HG03575 (cell line): ENCODE measurements at regions not wholly inside any gene's neighbourhood (a gene's known extent, or its start where the extent isn't known, plus 50 kb on each side); places are given as distances from the start of the nearest gene placed in this dataset.
"Not testable (repeated sequence)": the region's sequence is repeated elsewhere in the genome, so short reads cannot be mapped to it uniquely, and the experiment has no call there.

Experiments
- ATAC-seq: cut with Tn5 transposase; IDR thresholded peaks from one replicate; pipeline ENCODE4 v1.9.1; 2021; ENCODE audit not compliant: unreplicated experiment, insufficient number of reproducible peaks, low FRiP score; ENCODE audit errors: extremely low read depth

GRCh38 chr18:2139691-2140090 is 431.6 kb downstream of the METTL4 start:
- no peak for ATAC-seq

GRCh38 chr18:2143636-2144035 is 427.7 kb downstream of the METTL4 start:
- no peak for ATAC-seq

GRCh38 chr18:2144811-2145210 is 426.5 kb downstream of the METTL4 start:
- no peak for ATAC-seq

DNA sequence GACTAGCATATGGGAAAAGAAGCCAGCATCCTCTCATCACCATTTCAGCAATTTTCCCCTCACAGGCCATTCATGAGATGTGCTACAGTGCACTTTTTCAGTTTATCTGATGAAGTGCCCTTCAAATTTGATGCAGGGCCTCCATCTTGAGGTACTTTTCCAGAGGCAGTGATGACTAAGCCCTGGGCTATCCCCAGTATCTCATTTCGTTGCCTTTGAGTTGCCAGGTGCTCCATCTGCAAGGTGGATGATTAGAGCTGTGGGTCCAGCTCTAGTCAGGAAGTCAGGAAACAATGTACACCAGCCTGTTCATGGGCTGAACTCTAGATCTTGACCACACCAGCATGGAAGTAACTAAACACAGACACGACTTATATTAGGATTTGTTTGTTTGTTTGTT is 425.2 kb downstream of the METTL4 start:
- no peak for ATAC-seq

DNA sequence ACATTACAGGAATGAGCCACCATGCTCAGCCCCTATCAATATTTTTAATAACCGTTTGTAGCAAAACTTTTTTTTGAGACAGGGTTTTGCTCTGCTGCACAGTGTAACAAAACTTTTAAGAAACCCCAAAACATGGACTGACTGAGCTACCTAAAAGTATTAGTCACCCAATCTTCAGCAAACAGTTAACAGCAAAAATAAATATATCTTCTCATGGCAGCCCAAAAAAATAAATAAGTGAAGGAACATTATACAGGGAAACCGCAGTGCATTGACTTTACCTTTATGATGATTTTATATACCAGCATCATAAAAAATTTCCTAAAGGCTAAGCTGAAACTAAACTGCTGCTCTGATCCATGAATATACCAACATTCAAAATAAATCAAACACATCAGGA is 424.6 kb downstream of the METTL4 start:
- ATAC-seq = no peak

DNA sequence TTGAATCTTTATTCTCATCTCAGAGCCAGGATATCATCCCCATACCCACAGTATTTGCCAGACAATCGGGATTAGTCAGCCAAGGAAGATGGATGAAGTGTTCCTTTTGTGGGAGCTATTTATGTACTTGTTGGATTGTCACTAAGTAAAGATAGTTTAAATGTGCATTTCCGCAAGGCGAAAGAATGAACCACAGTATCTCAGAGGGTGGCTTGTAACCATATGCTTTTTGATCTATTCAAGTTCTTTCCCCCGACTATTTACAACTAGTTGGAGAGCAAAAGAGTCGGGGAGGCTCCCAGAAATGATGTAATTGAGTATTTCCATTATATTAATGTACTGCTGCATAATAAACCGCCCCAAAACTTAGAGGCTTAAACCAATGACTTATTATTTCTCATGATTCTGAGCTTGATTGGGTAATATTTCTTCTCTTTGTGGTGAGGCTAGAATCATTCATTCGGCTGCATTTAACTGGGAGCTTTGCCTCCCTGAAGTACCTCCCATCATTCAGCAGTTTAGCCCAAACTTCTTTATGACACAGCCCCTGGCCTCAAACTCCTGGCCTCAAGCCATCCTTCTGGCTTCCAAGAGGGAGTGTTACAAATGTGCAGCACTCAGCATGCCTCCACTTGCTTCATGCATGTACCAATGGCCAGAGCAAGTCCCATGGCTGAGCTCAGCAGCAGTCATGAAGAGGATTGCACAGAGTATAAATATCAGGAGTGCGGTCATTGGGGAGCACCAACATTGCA is 423.7 kb downstream of the METTL4 start:
- no peak for ATAC-seq

- no peak for ATAC-seq
Observed at GRCh38 chr18:2148823-2149222, 422.5 kb downstream of the METTL4 start.

- ATAC-seq = no peak
Observed at GRCh38 chr18:2150566-2150965, 420.7 kb downstream of the METTL4 start.

- ATAC-seq = no peak
Observed at GRCh38 chr18:2154278-2154677, 417.0 kb downstream of the METTL4 start.

GRCh38 chr18:2164644-2165550 is 406.4 kb downstream of the METTL4 start:
- ATAC-seq = no peak

DNA sequence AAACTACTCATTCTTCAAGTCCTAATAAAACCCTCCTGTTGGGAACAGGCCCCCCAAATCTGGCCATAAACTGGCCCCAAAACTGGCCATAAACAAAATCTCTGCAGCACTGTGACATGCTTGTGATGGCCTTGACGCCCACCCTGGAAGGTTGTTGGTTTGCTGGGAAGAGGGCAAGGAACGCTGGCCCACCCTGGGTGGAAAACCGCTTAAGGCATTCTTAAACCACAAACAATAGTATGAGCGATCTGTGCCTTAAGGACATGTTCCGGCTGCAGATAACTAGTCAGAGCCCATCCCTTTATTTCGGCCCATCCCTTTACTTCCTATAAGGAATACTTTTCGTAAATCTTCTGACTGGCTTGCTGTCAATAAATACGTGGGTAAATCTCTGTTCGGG is 404.4 kb downstream of the METTL4 start:
- ATAC-seq = not testable (repeated sequence)

DNA sequence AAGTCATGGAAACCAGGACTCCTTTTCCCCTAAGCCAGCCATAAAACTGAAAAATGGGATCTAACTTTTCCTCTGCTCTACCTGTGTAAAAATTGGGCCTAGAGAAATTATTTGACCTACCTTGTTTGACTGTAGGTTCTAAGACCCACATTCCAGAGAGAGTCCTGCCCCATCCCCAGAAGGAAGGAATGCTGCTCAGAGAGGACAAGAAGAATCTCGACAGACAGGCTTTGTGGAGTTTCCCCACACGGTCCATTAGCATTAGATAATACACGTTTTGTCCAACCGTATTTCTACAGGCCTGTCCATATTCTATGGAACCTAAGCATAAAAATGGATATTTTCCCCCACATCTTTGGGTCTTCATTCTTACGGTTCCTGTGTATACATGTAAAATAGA is 403.3 kb downstream of the METTL4 start:
- no peak for ATAC-seq

GRCh38 chr18:2169656-2170055 is 401.6 kb downstream of the METTL4 start:
- no peak for ATAC-seq

DNA sequence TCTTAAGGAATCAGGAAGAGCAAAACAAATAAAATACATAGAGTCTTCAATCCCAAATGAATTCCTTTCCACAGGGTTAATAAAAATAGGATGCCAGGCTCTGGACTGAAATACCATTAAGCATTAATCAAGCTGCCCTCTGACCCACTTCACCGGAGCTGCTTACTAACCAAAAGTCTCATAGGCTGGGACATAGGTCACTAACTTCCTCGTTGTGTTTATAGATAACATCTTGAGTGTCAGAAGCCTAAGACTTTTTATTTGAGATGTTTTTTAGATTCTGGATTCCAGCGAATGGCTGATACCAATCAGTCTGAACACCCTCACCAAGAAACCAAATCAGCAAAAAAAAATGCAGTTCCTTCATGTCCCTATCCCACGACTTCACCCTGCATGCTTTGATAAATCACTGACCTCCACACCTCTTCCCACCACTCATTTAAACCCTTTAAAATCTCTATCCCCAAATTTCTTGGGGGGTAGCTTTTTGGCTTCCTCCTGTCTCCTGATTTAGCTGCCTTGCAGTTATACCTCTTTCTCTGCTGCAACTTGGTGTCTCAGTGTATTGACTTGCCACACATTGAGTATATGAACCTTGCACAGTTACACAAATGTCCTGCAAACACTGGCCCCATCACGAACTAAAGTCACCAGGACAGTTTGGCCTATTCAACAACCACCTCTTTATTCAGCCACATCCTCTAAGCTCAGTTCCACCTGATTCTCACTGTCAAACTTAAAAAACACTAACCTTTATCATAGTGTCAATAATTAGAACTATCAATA is 399.3 kb downstream of the METTL4 start:
- no peak for ATAC-seq

- no peak for ATAC-seq
Observed at GRCh38 chr18:2172881-2173280, 398.4 kb downstream of the METTL4 start.

- ATAC-seq = no peak
Observed at GRCh38 chr18:2173486-2173885, 397.8 kb downstream of the METTL4 start.

DNA sequence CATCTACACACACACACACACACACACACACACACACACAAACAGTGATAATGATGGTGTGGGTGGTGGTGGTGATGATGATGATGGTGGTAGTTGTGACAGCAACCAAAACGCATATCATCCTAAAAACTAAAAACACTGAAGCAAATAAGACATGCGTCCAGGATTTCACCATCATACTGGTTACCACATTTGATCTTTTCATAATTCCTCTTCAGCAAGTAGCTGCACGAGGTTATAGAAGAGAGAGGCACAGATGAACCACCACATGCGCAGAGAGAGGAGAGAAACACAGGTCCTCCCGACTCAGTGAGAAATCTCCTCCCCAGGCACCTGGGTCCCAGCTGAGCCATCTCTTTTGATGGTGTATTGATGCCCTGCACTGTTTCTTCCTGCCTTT is 393.3 kb downstream of the METTL4 start:
- no peak for ATAC-seq

- no peak for ATAC-seq
Observed at GRCh38 chr18:2179498-2180183, 391.7 kb downstream of the METTL4 start.

DNA sequence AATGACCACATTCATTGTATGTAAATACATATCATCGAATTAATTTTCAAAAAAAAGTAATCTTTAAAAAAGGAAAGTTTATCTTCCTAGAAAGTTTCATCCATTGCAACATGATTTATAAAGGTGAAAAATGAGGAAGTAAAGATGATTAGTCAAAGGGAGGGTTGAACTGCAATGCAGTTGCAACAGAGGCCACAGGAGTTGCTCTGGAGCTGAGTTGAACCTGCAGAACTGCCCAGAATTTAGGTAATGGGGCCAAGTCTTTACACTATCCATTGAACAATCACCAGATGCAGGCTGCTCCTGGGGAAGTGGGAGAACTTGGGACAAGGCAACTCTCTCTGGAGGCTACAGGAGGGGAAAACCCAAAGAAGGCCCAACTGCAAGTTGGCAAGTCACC is 390.7 kb downstream of the METTL4 start:
- ATAC-seq = no peak
